ENCODE measurements at regions not wholly inside any gene's neighbourhood (a gene's known extent, or its start where the extent isn't known, plus 50 kb on each side); places are given as distances from the start of the nearest gene placed in this dataset.

DNA sequence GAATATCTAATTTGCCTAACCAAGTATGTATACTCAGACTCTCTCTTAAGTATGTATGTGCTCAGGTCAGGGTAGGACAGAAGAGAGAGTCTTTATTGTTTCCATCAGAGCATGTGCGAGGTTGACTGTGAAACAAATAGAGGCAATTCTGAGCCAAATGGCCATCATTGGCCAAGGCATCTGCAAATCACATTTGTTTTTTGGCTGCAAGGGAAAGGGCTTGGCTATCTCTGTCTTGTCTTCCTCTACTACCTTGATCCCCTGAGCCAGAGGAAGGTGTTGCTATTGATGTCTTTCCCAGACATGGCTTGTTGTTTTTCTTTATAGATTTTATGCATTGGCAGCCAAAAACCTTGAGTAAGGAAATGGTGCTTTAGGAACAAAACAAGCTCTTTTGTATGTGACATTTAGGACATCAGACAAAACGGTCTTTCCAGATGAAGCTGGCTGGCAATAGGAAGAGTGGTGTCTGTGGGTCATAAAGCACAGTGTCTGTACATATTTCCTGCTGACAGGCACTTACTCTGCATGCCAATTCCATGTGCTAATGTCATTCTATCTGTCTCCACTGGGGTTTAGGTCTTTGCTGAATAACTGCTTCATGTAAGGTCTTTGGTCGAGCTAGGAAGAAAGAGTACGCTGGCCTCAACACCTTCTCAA is 163.3 kb downstream of the BRINP2 start:
- TF ChIP-seq, protein P1, sequence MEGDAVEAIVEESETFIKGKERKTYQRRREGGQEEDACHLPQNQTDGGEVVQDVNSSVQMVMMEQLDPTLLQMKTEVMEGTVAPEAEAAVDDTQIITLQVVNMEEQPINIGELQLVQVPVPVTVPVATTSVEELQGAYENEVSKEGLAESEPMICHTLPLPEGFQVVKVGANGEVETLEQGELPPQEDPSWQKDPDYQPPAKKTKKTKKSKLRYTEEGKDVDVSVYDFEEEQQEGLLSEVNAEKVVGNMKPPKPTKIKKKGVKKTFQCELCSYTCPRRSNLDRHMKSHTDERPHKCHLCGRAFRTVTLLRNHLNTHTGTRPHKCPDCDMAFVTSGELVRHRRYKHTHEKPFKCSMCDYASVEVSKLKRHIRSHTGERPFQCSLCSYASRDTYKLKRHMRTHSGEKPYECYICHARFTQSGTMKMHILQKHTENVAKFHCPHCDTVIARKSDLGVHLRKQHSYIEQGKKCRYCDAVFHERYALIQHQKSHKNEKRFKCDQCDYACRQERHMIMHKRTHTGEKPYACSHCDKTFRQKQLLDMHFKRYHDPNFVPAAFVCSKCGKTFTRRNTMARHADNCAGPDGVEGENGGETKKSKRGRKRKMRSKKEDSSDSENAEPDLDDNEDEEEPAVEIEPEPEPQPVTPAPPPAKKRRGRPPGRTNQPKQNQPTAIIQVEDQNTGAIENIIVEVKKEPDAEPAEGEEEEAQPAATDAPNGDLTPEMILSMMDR (IDR thresholded peaks at IDR 0.05; ENCODE audit: insufficient read depth, low read length), result no peak
- no peak for TF ChIP-seq POLR2AphosphoS5 (IDR thresholded peaks at IDR 0.05; ENCODE audit: low read depth)
- TF ChIP-seq, protein P2, sequence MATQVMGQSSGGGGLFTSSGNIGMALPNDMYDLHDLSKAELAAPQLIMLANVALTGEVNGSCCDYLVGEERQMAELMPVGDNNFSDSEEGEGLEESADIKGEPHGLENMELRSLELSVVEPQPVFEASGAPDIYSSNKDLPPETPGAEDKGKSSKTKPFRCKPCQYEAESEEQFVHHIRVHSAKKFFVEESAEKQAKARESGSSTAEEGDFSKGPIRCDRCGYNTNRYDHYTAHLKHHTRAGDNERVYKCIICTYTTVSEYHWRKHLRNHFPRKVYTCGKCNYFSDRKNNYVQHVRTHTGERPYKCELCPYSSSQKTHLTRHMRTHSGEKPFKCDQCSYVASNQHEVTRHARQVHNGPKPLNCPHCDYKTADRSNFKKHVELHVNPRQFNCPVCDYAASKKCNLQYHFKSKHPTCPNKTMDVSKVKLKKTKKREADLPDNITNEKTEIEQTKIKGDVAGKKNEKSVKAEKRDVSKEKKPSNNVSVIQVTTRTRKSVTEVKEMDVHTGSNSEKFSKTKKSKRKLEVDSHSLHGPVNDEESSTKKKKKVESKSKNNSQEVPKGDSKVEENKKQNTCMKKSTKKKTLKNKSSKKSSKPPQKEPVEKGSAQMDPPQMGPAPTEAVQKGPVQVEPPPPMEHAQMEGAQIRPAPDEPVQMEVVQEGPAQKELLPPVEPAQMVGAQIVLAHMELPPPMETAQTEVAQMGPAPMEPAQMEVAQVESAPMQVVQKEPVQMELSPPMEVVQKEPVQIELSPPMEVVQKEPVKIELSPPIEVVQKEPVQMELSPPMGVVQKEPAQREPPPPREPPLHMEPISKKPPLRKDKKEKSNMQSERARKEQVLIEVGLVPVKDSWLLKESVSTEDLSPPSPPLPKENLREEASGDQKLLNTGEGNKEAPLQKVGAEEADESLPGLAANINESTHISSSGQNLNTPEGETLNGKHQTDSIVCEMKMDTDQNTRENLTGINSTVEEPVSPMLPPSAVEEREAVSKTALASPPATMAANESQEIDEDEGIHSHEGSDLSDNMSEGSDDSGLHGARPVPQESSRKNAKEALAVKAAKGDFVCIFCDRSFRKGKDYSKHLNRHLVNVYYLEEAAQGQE (IDR thresholded peaks at IDR 0.05; ENCODE audit: insufficient replicate concordance, low read depth), result no peak
- no peak for TF ChIP-seq GABPA (IDR thresholded peaks at IDR 0.05; ENCODE audit: low read depth)
- no peak for TF ChIP-seq SPI1 (IDR thresholded peaks at IDR 0.05; ENCODE audit: borderline replicate concordance, low read depth)
